HG02938 (cell line): ENCODE measurements at regions not wholly inside any gene's neighbourhood (a gene's known extent, or its start where the extent isn't known, plus 50 kb on each side); places are given as distances from the start of the nearest gene placed in this dataset.

Source experiments
- ATAC-seq: cut with Tn5 transposase; IDR thresholded peaks from one replicate; pipeline ENCODE4 v1.9.1; 2021; ENCODE audit warnings: mild to moderate bottlenecking, moderate library complexity; ENCODE audit not compliant: unreplicated experiment

DNA sequence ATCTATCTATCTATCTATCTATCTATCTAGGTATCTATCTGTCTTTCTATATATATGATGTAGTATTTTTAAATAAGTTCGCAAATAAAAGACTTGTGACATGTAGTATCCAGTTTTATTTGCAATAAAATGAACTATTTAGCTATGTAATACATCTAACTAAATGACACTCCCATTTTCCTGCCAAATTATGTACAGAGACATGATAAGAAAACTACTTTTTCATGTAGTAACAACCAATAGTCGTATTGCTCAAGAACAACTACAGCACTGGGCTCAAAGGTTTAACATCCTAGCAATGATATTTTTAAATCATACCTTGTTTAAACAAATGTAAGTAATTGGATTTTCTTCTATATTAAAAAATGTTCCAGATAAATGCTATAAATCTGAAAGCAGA lies 55.5 kb upstream of the FLRT2 start:
- no peak for ATAC-seq

DNA sequence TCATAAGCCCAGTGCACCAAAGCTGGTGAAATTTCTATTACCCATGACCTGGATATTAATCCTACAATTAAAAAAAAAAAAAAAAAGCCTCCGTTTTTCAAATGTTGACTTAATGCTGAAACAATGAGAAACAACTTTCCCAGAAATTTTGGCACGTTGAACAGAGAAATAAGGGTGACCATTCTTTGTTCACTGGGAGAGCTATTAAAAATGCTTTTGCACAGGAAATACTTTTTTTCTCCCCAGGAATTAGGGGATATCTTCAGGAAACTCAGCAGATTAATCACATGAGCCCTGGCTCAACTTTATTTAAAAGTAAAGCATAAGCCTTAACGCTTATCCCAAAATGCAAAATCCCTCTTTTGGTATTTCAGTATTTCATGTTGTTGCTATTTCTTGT lies 54.8 kb upstream of the FLRT2 start:
- no peak for ATAC-seq

DNA sequence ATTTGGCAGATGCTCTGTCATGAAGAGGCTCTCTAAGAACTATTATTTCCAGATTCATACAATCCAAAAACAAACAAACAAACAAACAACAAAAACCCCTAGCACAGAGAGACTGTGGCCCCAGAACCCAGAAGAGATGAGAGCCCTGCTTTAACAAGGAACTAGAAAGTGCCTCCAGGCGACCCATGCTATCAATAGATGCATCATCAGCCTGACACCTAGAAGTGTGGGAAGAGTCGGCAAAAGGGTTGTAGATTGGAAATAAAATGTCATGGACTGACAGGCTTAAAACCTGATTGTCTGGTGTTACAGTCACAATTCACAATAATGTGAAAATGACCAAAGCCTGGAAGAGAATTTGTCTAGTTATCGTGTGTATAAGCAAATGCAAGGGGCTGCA lies 50.6 kb upstream of the FLRT2 start:
- no peak for ATAC-seq

DNA sequence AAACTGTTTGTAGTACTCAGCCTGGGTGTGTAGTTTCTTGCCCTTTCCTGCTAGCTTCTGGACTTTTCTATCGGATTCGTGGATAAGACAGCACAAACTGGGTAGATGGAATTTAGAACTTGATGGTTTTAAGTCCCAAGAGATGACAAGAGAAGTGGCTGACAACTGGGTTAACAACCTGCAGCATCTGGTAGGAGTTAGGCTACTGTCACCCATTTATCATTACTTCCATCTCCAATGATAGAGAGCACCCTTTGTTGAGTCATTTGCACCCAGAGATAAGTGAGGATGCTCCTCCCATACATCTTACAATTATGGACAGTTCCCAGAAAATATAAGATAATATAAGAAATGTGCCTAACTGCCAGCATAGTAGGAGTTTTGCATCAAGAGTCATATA lies 50.2 kb upstream of the FLRT2 start:
- ATAC-seq, result no peak
